ENCODE measurements at regions not wholly inside any gene's neighbourhood (a gene's known extent, or its start where the extent isn't known, plus 50 kb on each side); places are given as distances from the start of the nearest gene placed in this dataset.

GRCh38 chr3:159855599-159856346, 132.9 kb upstream of the IL12A start:
- CTCF ChIA-PET: interaction anchor here (1.0 to 7.6 kb wide), 7 partner anchors 8 to 29 kb away, joined by 3 to 42 read pairs (median 6); no protein-coding TSS in a partner anchor
- no peak overlapping the region for H3K4me3 ChIP-seq (ENCODE audit: low read depth, low read length)
- DNase-seq (ENCODE audit: low read depth, low spot score): no peak
- POLR2A ChIA-PET: no interaction called here
- TF ChIP-seq CTCF (IDR thresholded peaks at IDR 0.05; ENCODE audit: insufficient read depth, low read length, missing control alignments): no peak

- no peak for DNase-seq (ENCODE audit: low read depth, low spot score)
- H3K4me3 ChIP-seq (ENCODE audit: low read depth, low read length): no peak overlapping the region
- ChIA-PET POLR2A (no interaction called here), CTCF (interaction anchor here (0.7 to 2.1 kb wide), 8 partner anchors 9 to 149 kb away, joined by 3 to 11 read pairs (median 3); partner anchors contain the start of gene IL12A)
- no peak for TF ChIP-seq CTCF (IDR thresholded peaks at IDR 0.05; ENCODE audit: insufficient read depth, low read length, missing control alignments)
Observed at GRCh38 chr3:159856590-159857104, 132.0 kb upstream of the IL12A start.

- no peak for DNase-seq (ENCODE audit: low read depth, low spot score)
- no peak overlapping the region for H3K4me3 ChIP-seq (ENCODE audit: low read depth, low read length)
- no peak for TF ChIP-seq CTCF (IDR thresholded peaks at IDR 0.05; ENCODE audit: insufficient read depth, low read length, missing control alignments)
- POLR2A ChIA-PET: interaction anchor here (0.6 kb wide), 1 partner anchor 13 kb away, joined by 3 read pairs; no protein-coding TSS in a partner anchor
- CTCF ChIA-PET: interaction anchor here (0.9 to 2.1 kb wide), 4 partner anchors 10 to 148 kb away, joined by 3 to 11 read pairs (median 3); no protein-coding TSS in a partner anchor
Observed at GRCh38 chr3:159857840-159858239, 130.8 kb upstream of the IL12A start.

- CTCF ChIA-PET: interaction anchor here (0.9 to 1.6 kb wide), 4 partner anchors 26 to 595 kb away, joined by 3 to 4 read pairs (median 4); no protein-coding TSS in a partner anchor
- no peak for DNase-seq (ENCODE audit: low read depth, low spot score)
- POLR2A ChIA-PET: no interaction called here
- no peak overlapping the region for H3K4me3 ChIP-seq (ENCODE audit: low read depth, low read length)
- no peak for TF ChIP-seq CTCF (IDR thresholded peaks at IDR 0.05; ENCODE audit: insufficient read depth, low read length, missing control alignments)
Observed at GRCh38 chr3:159858650-159859049, 130.0 kb upstream of the IL12A start.

GRCh38 chr3:159859424-159859823, 129.2 kb upstream of the IL12A start:
- no peak for TF ChIP-seq CTCF (IDR thresholded peaks at IDR 0.05; ENCODE audit: insufficient read depth, low read length, missing control alignments)
- H3K4me3 ChIP-seq (ENCODE audit: low read depth, low read length): no peak overlapping the region
- CTCF ChIA-PET: interaction anchor here (0.8 to 6.0 kb wide), 5 partner anchors 12 to 595 kb away, joined by 3 to 28 read pairs (median 4); no protein-coding TSS in a partner anchor
- POLR2A ChIA-PET: no interaction called here
- DNase-seq (ENCODE audit: low read depth, low spot score): no peak

GRCh38 chr3:159859836-159860235, 128.8 kb upstream of the IL12A start:
- ChIA-PET CTCF (interaction anchor here (0.8 to 6.0 kb wide), 5 partner anchors 12 to 596 kb away, joined by 3 to 28 read pairs (median 4); no protein-coding TSS in a partner anchor), POLR2A (no interaction called here)
- TF ChIP-seq CTCF (IDR thresholded peaks at IDR 0.05; ENCODE audit: insufficient read depth, low read length, missing control alignments): no peak
- H3K4me3 ChIP-seq (ENCODE audit: low read depth, low read length): no peak overlapping the region
- DNase-seq (ENCODE audit: low read depth, low spot score): no peak

Measured in AG04449 (cell line).